ENCODE measurements at regions not wholly inside any gene's neighbourhood (a gene's known extent, or its start where the extent isn't known, plus 50 kb on each side); places are given as distances from the start of the nearest gene placed in this dataset.
"Not testable (repeated sequence)": the region's sequence is repeated elsewhere in the genome, so short reads cannot be mapped to it uniquely, and the experiment has no call there.

DNA sequence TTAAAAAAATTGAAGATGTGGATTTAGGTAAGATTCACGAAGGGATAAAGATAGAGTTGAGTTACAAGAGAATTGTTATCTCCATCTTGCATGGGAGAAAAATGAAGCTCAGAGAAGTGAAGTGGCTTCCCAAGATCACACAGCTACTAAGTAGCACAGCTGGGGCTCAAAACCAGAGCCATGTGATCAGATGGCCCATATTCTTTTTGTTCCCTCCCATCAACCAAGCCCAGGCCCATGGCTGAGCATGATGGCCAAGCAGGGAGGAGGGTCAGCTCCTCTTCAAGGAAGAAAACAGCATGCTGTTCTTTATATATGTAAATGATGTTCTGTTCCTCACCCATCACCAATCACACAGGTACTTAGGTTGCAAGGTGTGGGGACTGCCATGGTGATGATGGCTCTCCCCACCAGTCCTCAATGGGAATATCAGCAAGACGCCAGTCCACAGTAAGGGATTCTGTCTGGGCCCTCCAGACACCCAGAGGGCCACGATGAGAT lies 56.5 kb upstream of the RABL2A start:
- BruUV-seq (replicated peaks); H3K4me1 ChIP-seq (ENCODE audit: insufficient read depth, low read length); H3K9ac ChIP-seq (ENCODE audit: low read length); POLR2A ChIA-PET (ENCODE audit: unreplicated experiment); H3K27ac ChIP-seq (ENCODE audit: low read length); H3K4me2 ChIP-seq (ENCODE audit: low read length); H3K9me2 ChIP-seq (replicated peaks; ENCODE audit: low read length); H3F3A ChIP-seq (ENCODE audit: low read length, unreplicated experiment); intact Hi-C loops (cut with micrococcal nuclease); ATAC-seq; H3K9me3 ChIP-seq (ENCODE audit: low read length); H3K36me3 ChIP-seq (ENCODE audit: low read depth, low read length); H4K20me1 ChIP-seq (ENCODE audit: low read length); DNase-seq; CTCF ChIA-PET; H3K4me3 ChIP-seq (ENCODE audit: low read length); H3K27me3 ChIP-seq (ENCODE audit: low read length); H3K79me2 ChIP-seq (ENCODE audit: low read length); H2AFZ ChIP-seq (ENCODE audit: low read length): not testable (repeated sequence)

DNA sequence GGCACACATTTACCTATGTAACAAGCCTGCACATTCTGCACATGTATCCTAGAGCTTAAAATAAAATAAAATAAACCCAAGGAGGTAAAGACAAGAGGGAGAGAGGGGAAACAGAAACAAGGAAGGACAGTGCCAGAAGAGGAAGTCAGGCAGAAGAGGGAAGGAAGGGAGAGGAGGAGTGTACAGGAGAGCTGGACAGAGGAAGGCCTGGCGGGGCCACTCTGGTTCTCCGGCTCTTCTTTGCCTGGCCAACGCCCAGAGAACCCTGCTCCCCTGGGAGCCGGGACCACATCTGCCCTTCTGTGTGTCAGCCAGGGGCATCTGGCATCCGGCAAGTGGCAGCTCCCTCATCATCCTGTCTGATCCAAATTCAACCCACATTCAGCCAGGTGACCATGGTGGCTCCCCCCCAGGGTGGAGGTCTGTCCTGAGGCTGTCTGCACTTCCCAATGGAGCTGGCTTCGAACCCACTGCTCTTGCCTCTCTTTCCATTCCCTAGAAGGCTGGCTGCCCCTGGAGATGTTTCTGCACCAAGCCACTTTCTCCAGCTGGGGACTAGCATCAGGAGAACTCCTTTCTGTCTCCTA lies 55.5 kb upstream of the RABL2A start:
- BruUV-seq (replicated peaks); CTCF ChIA-PET; H3K27me3 ChIP-seq (ENCODE audit: low read length); H3K9me3 ChIP-seq (ENCODE audit: low read length); H3K9me2 ChIP-seq (replicated peaks; ENCODE audit: low read length); ATAC-seq; H3K4me3 ChIP-seq (ENCODE audit: low read length); POLR2A ChIA-PET (ENCODE audit: unreplicated experiment); H4K20me1 ChIP-seq (ENCODE audit: low read length); H3K4me1 ChIP-seq (ENCODE audit: insufficient read depth, low read length); H3K27ac ChIP-seq (ENCODE audit: low read length); H3K79me2 ChIP-seq (ENCODE audit: low read length); H3K4me2 ChIP-seq (ENCODE audit: low read length); H3F3A ChIP-seq (ENCODE audit: low read length, unreplicated experiment); H3K9ac ChIP-seq (ENCODE audit: low read length); H2AFZ ChIP-seq (ENCODE audit: low read length); H3K36me3 ChIP-seq (ENCODE audit: low read depth, low read length); DNase-seq; intact Hi-C loops (cut with micrococcal nuclease): not testable (repeated sequence)

DNA sequence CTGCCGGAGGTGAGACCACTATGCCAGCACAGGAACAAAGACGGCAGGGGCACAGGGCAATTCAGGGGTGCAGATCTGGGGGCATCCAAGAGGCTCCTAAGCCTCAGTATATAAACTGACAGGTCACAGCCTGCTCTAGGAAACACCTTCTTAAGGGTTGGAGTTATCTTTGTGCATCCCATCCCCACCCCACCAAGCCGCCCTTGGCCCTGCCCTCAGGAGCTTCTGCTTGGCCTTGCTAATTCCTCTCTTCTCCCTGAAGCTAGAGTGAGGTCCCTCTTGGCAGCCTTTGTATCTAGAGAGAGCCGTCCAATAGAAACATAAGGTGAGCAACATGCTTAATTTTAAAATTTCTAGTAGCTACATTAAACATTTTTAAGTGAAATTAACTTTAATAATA lies 51.3 kb upstream of the RABL2A start:
- H3K27me3 ChIP-seq (ENCODE audit: low read length); H3K9me2 ChIP-seq (replicated peaks; ENCODE audit: low read length); BruUV-seq (replicated peaks); H3K36me3 ChIP-seq (ENCODE audit: low read depth, low read length); H3F3A ChIP-seq (ENCODE audit: low read length, unreplicated experiment); H3K79me2 ChIP-seq (ENCODE audit: low read length); H3K9ac ChIP-seq (ENCODE audit: low read length); CTCF ChIA-PET; H3K4me3 ChIP-seq (ENCODE audit: low read length); H3K9me3 ChIP-seq (ENCODE audit: low read length); H3K4me1 ChIP-seq (ENCODE audit: insufficient read depth, low read length); ATAC-seq; DNase-seq; H3K27ac ChIP-seq (ENCODE audit: low read length); H2AFZ ChIP-seq (ENCODE audit: low read length); H4K20me1 ChIP-seq (ENCODE audit: low read length); intact Hi-C loops (cut with micrococcal nuclease); POLR2A ChIA-PET (ENCODE audit: unreplicated experiment); H3K4me2 ChIP-seq (ENCODE audit: low read length): not testable (repeated sequence)

DNA sequence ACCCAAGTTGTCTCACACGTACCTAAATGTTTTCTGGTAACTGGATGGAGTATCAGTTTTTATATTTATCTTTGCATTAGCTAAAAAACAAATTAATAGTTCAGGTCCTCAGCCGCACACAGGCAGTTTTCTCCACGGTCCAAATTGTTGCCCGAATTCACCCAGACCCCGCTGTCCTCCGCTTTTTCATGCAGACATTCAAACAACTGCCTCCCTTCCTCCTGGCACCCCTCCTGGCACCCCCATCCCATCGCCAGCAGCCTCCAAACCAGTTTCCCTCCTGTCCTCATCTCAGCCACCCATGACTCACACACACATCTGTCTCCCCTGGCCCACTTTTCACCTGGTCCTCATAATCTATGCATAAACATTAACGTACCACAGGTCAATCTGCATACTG lies 50.7 kb upstream of the RABL2A start:
- H2AFZ ChIP-seq (ENCODE audit: low read length); intact Hi-C loops (cut with micrococcal nuclease); H3K36me3 ChIP-seq (ENCODE audit: low read depth, low read length); BruUV-seq (replicated peaks); ATAC-seq; H3K4me2 ChIP-seq (ENCODE audit: low read length); H3K9me3 ChIP-seq (ENCODE audit: low read length); POLR2A ChIA-PET (ENCODE audit: unreplicated experiment); DNase-seq; H3K9ac ChIP-seq (ENCODE audit: low read length); H3K27ac ChIP-seq (ENCODE audit: low read length); H3K27me3 ChIP-seq (ENCODE audit: low read length); H3K9me2 ChIP-seq (replicated peaks; ENCODE audit: low read length); H4K20me1 ChIP-seq (ENCODE audit: low read length); H3K4me1 ChIP-seq (ENCODE audit: insufficient read depth, low read length); H3K79me2 ChIP-seq (ENCODE audit: low read length); CTCF ChIA-PET; H3F3A ChIP-seq (ENCODE audit: low read length, unreplicated experiment); H3K4me3 ChIP-seq (ENCODE audit: low read length): not testable (repeated sequence)

Measured in PC-3 (cell line).